Myocyte (in vitro differentiated cells): ENCODE measurements at regions not wholly inside any gene's neighbourhood (a gene's known extent, or its start where the extent isn't known, plus 50 kb on each side); places are given as distances from the start of the nearest gene placed in this dataset.

Experiments
- DNase-seq: peaks from one replicate; pipeline ENCODE4 v3.0.0-alpha.2; 2012; ENCODE audit warnings: low read depth

- DNase-seq: no peak
Observed at GRCh38 chr16:5634666-5635180, 537.1 kb upstream of the EEF2KMT start.

DNA sequence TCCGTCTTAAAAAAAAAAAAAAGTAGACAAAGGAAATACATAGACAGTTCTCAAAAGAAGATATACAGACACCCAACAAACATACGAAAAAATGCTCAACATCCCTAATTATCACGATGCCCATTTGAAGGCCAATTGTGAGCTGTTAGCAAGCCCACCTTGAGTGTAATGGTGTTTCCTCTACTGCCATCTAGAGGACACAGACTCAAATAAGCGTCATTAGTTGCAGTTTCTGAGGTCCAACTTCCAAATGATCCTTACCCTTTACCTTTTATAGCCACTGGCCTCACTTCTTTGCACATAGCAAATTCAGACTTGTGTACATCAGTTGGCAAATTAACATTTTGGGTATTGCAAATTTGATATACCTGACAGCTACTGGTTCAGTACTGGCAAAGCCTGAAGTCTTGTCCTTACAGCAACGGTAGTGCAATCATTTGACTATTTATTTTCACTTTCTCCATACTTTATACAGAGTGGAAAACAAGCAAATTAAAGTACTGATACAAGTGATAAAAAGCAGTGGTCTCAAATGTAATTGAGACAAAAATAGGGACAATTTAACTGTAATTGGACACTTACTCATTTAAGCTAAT lies 536.3 kb upstream of the EEF2KMT start:
- no peak for DNase-seq

DNA sequence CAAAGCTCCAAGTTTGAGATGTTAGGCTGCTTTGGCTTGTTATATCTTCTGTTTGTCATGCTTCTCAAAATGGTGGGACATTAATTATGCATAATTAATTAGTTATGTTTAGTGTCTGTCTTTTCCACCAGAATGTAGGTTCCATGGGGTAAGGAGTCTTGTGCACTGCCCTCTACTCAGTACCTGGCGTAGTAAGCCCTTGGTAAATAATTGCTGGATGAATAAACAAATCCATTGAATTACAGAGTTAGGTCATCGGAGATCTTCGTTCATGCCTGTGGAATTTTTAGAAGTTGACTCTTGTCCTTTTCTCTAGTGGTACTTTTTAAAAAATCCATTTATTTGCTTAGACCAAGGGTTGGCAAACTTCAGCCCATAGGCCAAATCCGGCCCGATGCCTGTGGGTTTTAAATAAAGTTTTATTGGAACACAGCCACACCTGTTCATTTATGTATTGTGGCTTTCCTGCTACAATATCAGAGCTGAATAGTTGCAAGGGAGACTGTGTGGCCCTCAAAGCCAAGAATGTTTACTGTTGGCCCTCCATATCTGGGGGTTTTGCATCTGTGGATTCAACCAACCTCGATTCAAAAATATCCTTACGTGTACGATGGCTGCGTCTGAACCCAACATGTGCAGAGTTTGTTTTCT lies 524.8 kb upstream of the EEF2KMT start:
- no peak for DNase-seq

GRCh38 chr16:5621826-5622225 lies 524.2 kb upstream of the EEF2KMT start:
- no peak for DNase-seq

DNA sequence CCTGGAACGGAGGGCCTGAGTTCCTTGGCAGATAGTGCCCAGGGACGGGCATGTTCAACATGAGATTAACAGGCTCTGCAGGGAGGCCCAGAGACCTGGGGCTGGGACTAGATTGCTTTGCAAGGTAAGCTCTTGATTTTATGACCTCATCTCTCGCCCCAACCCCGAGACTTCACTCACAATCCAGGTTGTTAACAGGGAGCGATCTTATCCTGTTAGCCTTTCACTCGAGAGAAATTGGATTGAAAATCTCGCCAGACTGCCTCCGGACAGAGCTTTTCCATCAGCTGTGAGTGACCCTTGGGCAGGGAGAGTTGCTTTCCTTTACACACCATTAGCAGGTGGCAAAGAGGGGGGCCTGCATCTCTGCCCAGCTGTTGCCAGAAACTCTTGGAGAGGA lies 521.7 kb upstream of the EEF2KMT start:
- no peak for DNase-seq

GRCh38 chr16:5616841-5617240 lies 519.2 kb upstream of the EEF2KMT start:
- DNase-seq: no peak

GRCh38 chr16:5615868-5616642 lies 518.5 kb upstream of the EEF2KMT start:
- no peak for DNase-seq

- no peak for DNase-seq
Observed at GRCh38 chr16:5607169-5607568, 509.6 kb upstream of the EEF2KMT start.

DNA sequence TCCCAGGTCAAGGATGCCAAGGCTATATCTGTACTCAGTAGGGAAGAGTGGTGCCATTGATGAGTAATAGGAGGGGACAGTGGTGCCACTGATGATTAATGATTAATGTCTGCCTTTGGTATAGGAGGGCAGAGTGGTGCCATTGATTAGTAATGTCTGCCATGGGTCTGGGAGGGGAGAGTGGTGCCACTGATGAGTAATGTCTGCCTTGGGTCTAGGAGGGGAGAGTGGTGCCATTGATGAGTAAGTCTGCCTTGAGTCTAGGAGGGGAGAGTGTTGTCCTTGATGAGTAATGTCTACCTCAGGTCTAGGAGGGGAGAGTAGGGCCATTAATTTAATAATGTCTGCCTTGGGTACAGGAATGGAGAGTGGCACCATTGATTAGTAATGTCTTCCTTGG lies 507.8 kb upstream of the EEF2KMT start:
- no peak for DNase-seq

DNA sequence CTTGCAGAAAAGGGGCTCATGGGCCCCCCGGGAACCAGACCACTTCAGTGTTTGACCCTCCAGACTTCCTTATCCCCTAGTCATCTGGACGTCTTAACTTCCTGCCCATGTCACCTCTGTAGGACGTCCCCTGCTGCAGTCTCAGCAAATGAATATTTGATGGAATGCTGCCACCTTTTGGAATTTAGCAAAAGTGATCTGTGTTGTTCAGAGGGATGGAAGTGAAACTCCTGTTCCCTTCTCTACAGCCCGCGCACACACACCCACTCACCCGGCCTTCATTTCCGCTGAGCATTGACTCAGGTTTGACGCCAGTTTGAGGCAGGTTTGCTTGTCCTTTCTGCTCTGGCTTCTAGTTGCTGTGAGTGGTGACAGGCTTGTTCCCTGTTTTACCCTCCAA lies 507.2 kb upstream of the EEF2KMT start:
- no peak for DNase-seq

- DNase-seq: no peak
Observed at GRCh38 chr16:5603836-5604235, 506.2 kb upstream of the EEF2KMT start.

GRCh38 chr16:5601957-5602356 lies 504.4 kb upstream of the EEF2KMT start:
- no peak for DNase-seq

GRCh38 chr16:5598793-5599192 lies 501.2 kb upstream of the EEF2KMT start:
- no peak for DNase-seq

GRCh38 chr16:5595849-5596248 lies 498.3 kb upstream of the EEF2KMT start:
- no peak for DNase-seq

GRCh38 chr16:5590416-5590815 lies 492.8 kb upstream of the EEF2KMT start:
- no peak for DNase-seq

DNA sequence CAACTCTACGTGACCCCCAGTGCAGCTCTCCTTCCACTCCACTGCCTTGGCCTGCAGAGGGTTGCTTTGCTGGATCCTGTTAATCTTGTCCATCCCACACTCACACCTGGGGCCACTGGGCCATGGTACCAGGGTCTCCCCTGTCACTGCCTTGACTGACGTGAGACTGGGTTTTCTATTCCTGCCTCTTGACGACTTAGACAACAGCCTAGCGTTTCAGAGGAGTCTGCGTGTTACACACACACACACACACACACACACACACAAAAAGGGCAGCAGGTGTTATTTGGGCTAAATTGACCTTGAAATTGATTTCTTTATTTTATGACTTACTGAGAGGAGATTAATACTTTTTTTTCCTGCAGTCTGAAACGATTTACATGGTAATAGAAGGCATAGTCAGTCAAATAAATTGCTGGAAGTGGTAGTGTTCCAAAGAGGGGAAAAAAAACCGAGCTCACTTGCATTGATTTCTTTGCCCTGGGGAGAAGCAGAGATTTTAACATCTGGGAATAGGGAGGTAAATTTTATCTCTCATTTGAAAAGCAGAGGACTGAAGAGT lies 492.3 kb upstream of the EEF2KMT start:
- no peak for DNase-seq

DNA sequence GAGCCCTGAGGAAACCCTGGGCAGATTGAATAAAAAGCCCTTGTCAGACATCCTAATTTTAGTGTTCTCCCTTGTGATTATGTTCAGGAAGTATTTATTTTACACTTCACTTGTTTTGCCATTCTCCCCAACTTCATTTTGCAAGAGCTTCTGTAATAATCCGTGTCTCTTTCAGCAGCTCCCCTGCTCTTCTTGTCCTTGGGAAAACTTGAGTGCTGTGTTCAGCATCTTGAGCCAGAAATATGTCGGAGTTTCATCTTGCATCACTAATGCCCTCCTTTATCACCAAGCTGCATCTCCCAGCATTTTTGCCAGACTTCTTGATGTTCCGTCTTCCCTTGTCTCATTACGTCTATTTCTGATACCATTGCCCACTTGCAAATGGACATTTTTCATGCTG lies 486.5 kb upstream of the EEF2KMT start:
- no peak for DNase-seq

DNA sequence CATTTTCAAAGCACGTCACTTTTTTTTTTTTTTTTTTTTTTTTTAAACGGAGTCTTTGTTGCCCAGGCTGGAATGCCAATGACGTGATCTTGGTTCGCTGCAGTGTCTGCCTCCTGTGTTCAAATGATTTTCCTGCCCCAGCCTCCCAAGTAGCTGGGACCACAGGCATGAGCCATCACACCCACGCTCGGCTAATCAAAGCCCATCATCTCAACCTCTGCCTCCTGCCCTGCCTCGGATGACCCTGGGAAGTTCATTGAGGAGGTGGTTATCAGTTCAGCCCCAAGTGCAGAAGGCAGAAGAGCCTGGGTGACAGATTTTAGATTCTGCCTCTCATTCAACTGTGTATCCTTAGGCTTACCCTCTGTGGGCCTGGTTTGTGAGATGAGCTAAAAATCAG lies 484.9 kb upstream of the EEF2KMT start:
- no peak for DNase-seq

- DNase-seq: no peak
Observed at GRCh38 chr16:5581908-5582307, 484.3 kb upstream of the EEF2KMT start.

GRCh38 chr16:5581428-5581827 lies 483.8 kb upstream of the EEF2KMT start:
- no peak for DNase-seq

GRCh38 chr16:5580772-5581171 lies 483.2 kb upstream of the EEF2KMT start:
- DNase-seq: no peak

DNA sequence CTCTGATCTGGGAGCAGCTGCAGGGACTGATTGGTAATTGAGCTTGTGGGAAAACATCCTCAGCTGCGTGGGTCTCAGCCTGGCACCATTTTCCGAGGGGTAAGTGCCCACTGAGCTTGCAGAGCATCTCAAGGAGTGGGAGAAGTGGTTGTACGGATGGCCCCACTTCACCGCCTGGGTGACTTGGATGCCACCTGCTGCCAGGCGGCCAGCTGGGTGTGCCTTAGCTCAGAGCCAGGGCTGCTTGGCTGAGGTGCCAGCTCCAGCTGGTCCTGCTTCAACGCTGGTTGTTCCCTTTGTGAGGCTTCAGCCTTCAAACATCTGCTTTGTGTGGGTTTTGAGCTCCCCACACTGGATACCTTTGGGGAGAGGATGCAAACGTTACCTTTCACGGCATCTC lies 482.7 kb upstream of the EEF2KMT start:
- DNase-seq: no peak
